Parathyroid adenoma (tissue), 2 donors: ENCODE measurements at regions not wholly inside any gene's neighbourhood (a gene's known extent, or its start where the extent isn't known, plus 50 kb on each side); places are given as distances from the start of the nearest gene placed in this dataset.

Source experiments
- H2AFZ ChIP-seq: fragments of 300-600 bp; sonication (generic); one replicate; pipeline ENCODE4 v1.7.0; 2017; ENCODE audit warnings: antibody characterized with exemption, mild to moderate bottlenecking
- H3K27ac ChIP-seq: fragments of 300-600 bp; sonication (generic); one replicate; pipeline ENCODE4 v1.7.0; 2017
- H3K27me3 ChIP-seq: fragments of 300-600 bp; sonication (generic); one replicate; pipeline ENCODE4 v1.7.0; 2017; ENCODE audit warnings: low read length; ENCODE audit not compliant: control insufficient read depth, insufficient read depth
- H3K36me3 ChIP-seq: fragments of 300-600 bp; sonication (generic); one replicate; pipeline ENCODE4 v1.7.0; 2017; ENCODE audit warnings: low read length; ENCODE audit not compliant: control insufficient read depth, insufficient read depth
- H3K4me1 ChIP-seq: fragments of 300-600 bp; sonication (generic); one replicate; pipeline ENCODE4 v1.7.0; 2017; ENCODE audit warnings: control low read depth
- H3K4me2 ChIP-seq: fragments of 300-600 bp; sonication (generic); one replicate; pipeline ENCODE4 v1.7.0; 2017; ENCODE audit warnings: low read length
- H3K4me3 ChIP-seq: fragments of 300-600 bp; sonication (generic); one replicate; pipeline ENCODE4 v1.7.0; 2017; ENCODE audit warnings: low read depth, low read length
- H3K79me2 ChIP-seq: fragments of 300-600 bp; sonication (generic); one replicate; pipeline ENCODE4 v1.7.0; 2017; ENCODE audit warnings: control low read depth
- H3K9ac ChIP-seq: fragments of 300-600 bp; sonication (generic); one replicate; pipeline ENCODE4 v1.7.0; 2017; ENCODE audit warnings: mild to moderate bottlenecking
- H3K9me3 ChIP-seq: fragments of 300-600 bp; sonication (generic); one replicate; pipeline ENCODE4 v1.7.0; 2017; ENCODE audit warnings: low read length; ENCODE audit not compliant: control insufficient read depth
- CTCF ChIP-seq: fragments of 300-600 bp; sonication (generic); IDR thresholded peaks from one replicate; pipeline ENCODE4 v1.7.0; 2017; ENCODE audit warnings: antibody characterized with exemption, mild to moderate bottlenecking
- donor health status: primary hyperparathyroidism.

GRCh38 chr1:187151555-187151954 is 322.8 kb downstream of the PLA2G4A start:
- H3K4me3 ChIP-seq = no peak overlapping the region
- TF ChIP-seq CTCF = no peak

GRCh38 chr1:187153047-187153446 is 324.3 kb downstream of the PLA2G4A start:
- no peak overlapping the region for H2AFZ ChIP-seq
- H3K4me3 ChIP-seq = no peak overlapping the region
- no peaks in the 10 kb centered on the region for H3K9me3 ChIP-seq
- no peaks in the 10 kb centered on the region for H3K27me3 ChIP-seq
- no peaks in the 10 kb centered on the region for H3K4me1 ChIP-seq
- H3K27ac ChIP-seq = no peak overlapping the region
- no peak for TF ChIP-seq CTCF
- no peaks in the 10 kb centered on the region for H3K79me2 ChIP-seq
- no peak overlapping the region for H3K9ac ChIP-seq
- H3K4me2 ChIP-seq = no peak overlapping the region
- H3K36me3 ChIP-seq = no peaks in the 10 kb centered on the region

More at GRCh38 chr1:187151555-187151954, 322.8 kb downstream of the PLA2G4A start:
- Histone ChIP-seq H3K79me2 (no peaks in the 10 kb centered on the region), H3K9me3 (no peaks in the 10 kb centered on the region), H3K27ac (no peak overlapping the region), H2AFZ (no peak overlapping the region), H3K36me3 (no peaks in the 10 kb centered on the region), H3K4me2 (no peak overlapping the region), H3K9ac (no peak overlapping the region), H3K27me3 (no peaks in the 10 kb centered on the region), H3K4me1 (no peaks in the 10 kb centered on the region)

GRCh38 chr1:187157115-187157514 is 328.4 kb downstream of the PLA2G4A start:
- Histone ChIP-seq H3K79me2 (no peaks in the 10 kb centered on the region), H3K9me3 (no peaks in the 10 kb centered on the region), H3K4me3 (no peak overlapping the region), H3K27ac (no peak overlapping the region), H3K4me2 (no peak overlapping the region), H3K36me3 (no peaks in the 10 kb centered on the region), H3K9ac (no peak overlapping the region), H3K27me3 (no peaks in the 10 kb centered on the region), H2AFZ (no peak overlapping the region), H3K4me1 (no peaks in the 10 kb centered on the region)
- TF ChIP-seq CTCF = no peak

GRCh38 chr1:187157552-187157951 is 328.8 kb downstream of the PLA2G4A start:
- H2AFZ ChIP-seq = no peak overlapping the region
- no peak overlapping the region for H3K9ac ChIP-seq
- no peak overlapping the region for H3K4me2 ChIP-seq
- H3K27ac ChIP-seq = no peak overlapping the region
- no peaks in the 10 kb centered on the region for H3K79me2 ChIP-seq
- no peaks in the 10 kb centered on the region for H3K4me1 ChIP-seq
- no peak for TF ChIP-seq CTCF
- H3K27me3 ChIP-seq = no peaks in the 10 kb centered on the region
- no peak overlapping the region for H3K4me3 ChIP-seq
- H3K9me3 ChIP-seq = no peaks in the 10 kb centered on the region
- H3K36me3 ChIP-seq = no peaks in the 10 kb centered on the region

GRCh38 chr1:187167555-187167954 is 338.8 kb downstream of the PLA2G4A start:
- H3K4me1 ChIP-seq = no peaks in the 10 kb centered on the region
- H3K27me3 ChIP-seq = no peaks in the 10 kb centered on the region
- H2AFZ ChIP-seq = no peak overlapping the region
- no peak for TF ChIP-seq CTCF
- H3K4me2 ChIP-seq = no peak overlapping the region
- H3K4me3 ChIP-seq = no peak overlapping the region
- H3K79me2 ChIP-seq = no peaks in the 10 kb centered on the region
- peaks cover 2% of the 10 kb centered on the region for H3K9me3 ChIP-seq
- H3K36me3 ChIP-seq = no peaks in the 10 kb centered on the region
- H3K27ac ChIP-seq = no peak overlapping the region
- no peak overlapping the region for H3K9ac ChIP-seq
